ENCODE measurements at regions not wholly inside any gene's neighbourhood (a gene's known extent, or its start where the extent isn't known, plus 50 kb on each side); places are given as distances from the start of the nearest gene placed in this dataset.
"Not testable (repeated sequence)": the region's sequence is repeated elsewhere in the genome, so short reads cannot be mapped to it uniquely, and the experiment has no call there.

- no peak for DNase-seq (ENCODE audit: low spot score)
Observed at GRCh38 chr15:24733659-24734058, 58.1 kb downstream of the NPAP1 start.

- DNase-seq (ENCODE audit: low spot score): no peak
Observed at GRCh38 chr15:24734396-24734795, 58.8 kb downstream of the NPAP1 start.

DNA sequence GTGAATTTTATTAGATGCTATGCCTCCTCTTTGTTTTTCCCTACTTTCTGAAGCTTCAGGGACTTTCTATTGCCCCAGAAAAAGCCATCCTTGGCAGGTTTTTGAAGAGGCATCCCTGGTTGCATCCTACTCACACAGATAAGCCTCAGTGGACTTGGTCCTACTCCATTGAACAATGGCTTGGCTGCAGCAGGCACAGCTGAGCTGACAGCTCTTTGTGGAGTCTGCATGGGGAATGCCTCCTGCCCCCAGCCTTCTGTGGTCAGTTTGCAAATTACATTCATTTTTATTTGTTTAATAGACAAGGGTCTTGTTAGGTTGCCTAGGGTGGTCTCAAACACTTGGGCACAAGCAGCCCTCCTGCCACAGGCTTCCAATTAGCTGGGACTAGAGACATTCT, 69.7 kb downstream of the NPAP1 start:
- DNase-seq (ENCODE audit: low spot score): no peak

GRCh38 chr15:24746094-24746493, 70.5 kb downstream of the NPAP1 start:
- no peak for DNase-seq (ENCODE audit: low spot score)

GRCh38 chr15:24747376-24747775, 71.8 kb downstream of the NPAP1 start:
- DNase-seq (ENCODE audit: low spot score): no peak

DNA sequence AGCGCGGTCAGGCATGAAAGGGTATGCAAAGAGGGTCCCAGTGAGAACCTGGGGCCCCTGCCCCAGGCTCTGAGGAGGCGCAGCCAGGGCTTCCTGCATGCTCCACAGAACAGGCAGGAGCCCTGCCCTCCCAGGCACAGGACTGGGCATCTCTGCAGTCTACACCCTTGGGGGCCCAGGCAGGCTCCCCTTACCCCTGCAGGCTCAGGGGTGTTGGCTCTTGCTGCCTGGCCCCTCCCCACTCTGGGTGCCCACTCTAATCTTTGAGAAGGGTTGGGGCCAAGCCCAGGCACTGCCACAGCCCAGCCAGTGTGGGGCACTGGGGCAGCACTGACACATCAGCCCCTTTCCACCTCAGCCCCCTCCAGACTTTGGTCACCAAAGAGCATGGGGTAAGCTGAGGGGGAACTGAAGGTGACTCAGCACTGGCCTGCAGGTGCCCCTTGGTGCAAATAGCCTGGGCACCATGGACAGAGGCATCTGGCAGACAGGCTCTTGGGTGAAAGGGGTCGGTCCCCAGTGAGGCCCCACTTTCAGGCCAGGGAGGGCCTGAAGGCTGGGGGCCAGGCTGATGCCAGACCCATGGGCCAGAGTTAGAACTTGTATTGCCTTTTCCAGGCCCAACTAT, 73.4 kb downstream of the NPAP1 start:
- DNase-seq (ENCODE audit: low spot score): no peak

DNA sequence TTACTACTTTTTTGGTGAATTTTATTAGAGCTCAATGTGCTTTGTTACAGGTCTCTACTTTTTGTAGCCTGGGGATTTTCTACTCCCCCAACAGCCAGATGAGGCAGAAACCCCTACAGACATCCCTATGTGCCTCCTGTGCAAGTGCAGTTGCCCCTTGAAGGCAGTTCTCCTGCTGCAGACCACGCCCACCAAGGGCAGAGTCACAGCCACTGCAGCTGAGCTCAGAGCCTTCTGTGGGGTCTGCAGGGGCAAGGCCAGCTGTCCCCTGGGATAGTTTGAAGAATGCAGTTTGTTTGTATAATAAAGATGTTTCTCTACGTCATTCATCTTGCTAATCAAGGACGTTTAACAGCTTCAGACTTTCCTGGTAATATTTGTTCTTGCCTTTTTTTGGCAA, 76.8 kb downstream of the NPAP1 start:
- DNase-seq (ENCODE audit: low spot score): no peak

DNA sequence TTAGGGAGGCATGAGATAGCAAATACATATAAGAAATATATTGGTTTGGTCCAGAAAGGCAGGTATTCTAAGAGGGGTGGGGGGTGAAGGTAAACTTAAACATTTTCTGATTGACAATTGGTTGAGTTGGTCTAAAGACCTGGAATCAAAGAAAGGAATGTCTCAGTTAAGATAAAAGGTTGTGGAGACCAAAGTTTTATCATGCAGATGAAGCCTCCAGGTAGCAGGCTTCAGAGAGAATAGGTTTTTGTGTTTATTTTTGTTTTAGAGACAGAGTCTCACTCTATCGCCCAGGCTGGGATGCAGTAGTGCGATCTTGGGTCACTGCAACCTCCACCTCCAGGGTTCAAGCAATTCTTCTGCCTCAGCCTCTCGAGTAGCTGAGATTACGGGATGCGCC, 80.5 kb downstream of the NPAP1 start:
- DNase-seq (ENCODE audit: low spot score): no peak

- no peak for DNase-seq (ENCODE audit: low spot score)
Observed at GRCh38 chr15:24760066-24760465, 84.5 kb downstream of the NPAP1 start.

DNA sequence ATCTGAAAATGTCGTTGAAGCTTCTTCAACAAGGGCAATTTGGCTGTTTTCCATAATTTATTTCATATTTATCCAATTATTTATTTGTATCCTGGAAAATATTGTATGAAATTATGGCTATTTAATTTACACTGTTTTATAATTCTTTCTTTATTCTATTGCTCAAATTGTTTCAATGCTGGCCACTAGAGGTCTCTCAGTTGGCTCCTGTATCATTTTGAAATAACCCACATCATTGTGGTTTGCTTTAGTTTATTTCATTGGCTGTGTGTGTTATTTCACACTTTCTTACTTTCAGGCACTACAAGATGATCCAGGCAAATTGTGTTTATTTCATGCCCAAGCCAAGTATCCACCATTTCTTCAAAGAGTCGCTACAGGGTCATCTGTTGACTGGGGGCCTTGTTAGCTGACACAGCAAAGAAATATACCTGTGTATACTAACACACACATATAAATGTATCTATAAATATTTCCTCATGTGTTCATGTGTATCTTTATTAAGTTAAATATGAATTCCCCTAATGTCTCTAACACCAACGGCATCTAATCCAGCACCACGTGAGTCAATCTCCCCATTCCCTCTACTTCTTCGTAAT, 86.2 kb downstream of the NPAP1 start:
- DNase-seq (ENCODE audit: low spot score): no peak

- no peak for DNase-seq (ENCODE audit: low spot score)
Observed at GRCh38 chr15:24763891-24764290, 88.3 kb downstream of the NPAP1 start.

- no peak for DNase-seq (ENCODE audit: low spot score)
Observed at GRCh38 chr15:24764375-24765171, 89.0 kb downstream of the NPAP1 start.

DNA sequence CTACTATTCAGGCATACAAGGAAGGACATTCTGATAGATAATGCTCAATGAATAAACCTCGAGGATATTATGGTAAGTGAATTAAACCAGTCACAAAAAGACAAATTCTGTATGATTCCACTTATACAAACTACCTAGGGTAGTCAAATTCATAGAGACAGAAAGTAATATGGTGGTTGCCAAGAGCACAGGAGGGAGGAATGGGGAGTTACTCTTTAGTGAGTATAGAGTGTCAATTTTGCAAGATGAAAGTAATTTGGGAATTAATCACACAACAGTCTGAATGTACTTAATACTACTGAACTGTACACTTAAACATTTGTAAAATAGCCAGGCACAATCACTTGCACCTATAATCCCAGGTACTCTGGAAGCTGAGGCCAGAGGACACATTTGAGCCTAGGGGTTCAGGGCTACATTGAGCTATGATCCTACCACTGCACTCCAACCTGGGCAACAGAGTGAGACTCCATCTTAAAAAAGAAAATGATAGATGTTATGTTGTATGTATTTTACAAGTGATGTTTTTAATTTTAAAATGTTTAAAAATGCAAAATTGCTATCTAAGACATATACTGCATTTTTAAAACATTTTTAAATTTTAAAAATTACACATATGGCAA, 91.0 kb downstream of the NPAP1 start:
- DNase-seq (ENCODE audit: low spot score): no peak

DNA sequence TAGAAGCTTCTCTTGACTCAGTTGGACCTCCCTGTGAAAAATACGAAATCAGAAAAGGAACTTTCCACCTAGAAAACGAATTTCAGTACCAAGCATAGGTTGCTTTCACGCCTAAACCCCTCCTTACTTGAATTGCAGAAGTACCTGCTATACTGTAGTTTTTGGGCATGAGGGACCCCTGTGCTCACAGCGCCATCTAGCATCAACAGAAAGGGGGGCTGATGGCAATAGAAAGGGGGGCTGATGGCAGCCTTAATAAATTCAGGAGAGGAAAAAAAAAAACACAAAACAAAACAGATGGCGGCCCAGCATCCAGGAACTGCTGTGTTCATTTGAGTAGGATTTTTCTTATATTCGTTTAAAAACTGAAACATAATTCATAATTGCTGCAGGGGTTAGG, 96.7 kb downstream of the NPAP1 start:
- no peak for DNase-seq (ENCODE audit: low spot score)

- peak; percentile 79 for DNase-seq (ENCODE audit: low spot score)
Observed at GRCh38 chr15:24772686-24773373, 97.3 kb downstream of the NPAP1 start.

DNA sequence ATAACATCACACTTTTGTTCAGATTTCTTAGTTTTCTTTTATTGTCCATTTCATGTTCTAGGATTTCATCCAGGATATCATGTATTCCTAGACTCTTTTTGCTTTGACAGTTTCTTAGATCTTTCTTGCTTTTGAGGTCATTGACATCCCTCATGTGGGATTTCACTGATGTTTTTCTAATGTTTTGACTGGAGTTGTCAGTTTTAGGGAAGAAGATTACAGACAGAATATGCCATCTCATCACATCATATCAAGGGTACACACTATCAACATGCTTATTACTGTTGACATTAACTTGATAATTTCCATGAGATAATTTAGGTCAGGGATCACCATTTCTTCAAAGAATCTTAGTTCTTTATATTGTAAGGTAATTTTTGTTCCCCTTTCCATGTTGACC, 101.7 kb downstream of the NPAP1 start:
- DNase-seq (ENCODE audit: low spot score): no peak

DNA sequence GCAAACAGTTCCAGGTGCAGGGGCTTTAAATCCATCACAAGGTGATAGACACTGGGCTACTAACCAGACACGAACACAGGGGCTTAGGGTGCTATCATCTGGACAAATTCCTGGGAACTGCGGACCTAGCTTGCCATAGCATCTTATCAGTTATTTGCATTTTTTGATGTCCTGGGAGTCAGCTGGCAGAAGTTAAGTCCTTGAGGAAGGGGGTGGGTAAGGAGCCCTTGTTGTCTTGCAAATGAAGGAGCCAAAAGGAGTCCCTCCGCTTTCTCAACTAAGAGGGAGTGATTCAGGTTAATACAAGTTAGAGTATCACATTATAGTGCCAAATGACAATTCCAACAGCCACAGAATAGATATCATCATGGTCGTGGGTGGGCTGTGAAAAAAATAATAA, 108.9 kb downstream of the NPAP1 start:
- DNase-seq (ENCODE audit: low spot score): no peak

GRCh38 chr15:24786347-24786746, 110.8 kb downstream of the NPAP1 start:
- DNase-seq (ENCODE audit: low spot score): no peak

- DNase-seq (ENCODE audit: low spot score): not testable (repeated sequence)
Observed at GRCh38 chr15:24802624-24803023, 127.0 kb downstream of the NPAP1 start.

- no peak for DNase-seq (ENCODE audit: low spot score)
Observed at GRCh38 chr15:24819680-24820079, 135.1 kb upstream of the SNRPN start.

DNA sequence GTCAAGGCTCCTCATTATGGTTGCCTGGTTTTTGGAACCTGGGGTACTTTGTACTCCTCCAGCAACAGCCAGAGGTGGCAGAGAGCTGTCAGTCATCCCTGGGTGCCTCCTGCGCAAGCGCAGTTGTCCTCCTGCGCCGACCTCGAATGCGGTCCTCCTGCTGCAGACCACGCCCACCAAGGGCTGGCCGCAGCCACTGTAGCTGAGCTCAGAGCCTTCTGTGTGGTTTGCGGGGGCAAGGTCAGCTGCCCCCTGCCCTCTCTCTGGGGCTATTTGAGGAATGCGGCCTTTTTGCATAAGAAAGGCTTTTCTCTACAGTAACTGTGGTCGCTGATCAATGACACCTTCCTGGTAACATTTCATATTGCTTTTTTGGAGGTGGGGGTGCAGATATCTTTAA, 131.3 kb upstream of the SNRPN start:
- peak; percentile 24 for DNase-seq (ENCODE audit: low spot score)

GRCh38 chr15:24832282-24832681, 122.5 kb upstream of the SNRPN start:
- DNase-seq (ENCODE audit: low spot score): no peak

Data from SK-N-DZ (cell line).